ENCODE measurements at regions not wholly inside any gene's neighbourhood (a gene's known extent, or its start where the extent isn't known, plus 50 kb on each side); places are given as distances from the start of the nearest gene placed in this dataset.

DNA sequence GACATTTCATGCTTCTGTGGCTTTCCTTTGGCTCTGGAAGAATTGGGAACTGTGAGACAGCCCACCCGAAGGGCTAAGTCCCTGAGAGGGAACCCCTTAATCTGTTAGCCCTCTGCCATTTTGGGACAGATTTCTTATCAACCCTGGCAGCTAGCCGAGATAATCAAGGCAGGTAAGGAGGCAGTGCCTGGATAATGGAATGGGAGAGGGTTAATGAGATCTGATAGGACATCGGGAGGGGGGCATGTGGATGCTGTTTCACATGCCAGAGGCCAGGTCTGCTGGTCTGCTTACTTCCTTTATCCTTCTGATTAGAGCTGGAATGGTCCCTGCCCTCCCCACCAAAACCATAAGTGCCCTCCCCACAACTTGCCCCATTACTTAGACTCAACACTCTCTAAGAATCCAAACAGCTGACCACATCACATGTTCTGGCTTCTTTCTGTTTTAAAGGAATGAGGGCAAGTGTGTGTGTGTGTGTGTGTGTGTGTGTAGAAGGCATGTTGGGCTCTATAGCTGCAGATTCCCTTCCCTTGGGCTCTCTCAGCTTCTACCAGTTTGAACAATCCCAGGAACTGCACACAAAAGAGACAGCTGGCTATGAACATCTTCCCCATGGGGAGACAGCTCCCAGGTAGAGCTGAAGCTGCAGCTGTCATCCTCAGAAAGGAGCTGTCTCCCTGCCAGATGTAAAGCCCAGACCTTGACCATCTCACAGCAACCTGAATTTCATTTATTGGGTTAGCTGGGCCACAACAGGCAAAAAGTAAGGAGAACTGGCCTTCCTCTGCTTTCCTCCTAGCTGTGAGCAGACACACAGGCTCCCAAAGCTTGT lies 221.3 kb downstream of the PIK3R1 start:
- no peak for DNase-seq (ENCODE audit: low read depth)
- H3K27me3 ChIP-seq (ENCODE audit: control insufficient read depth, insufficient read depth, low read length) = no peaks in the 10 kb centered on the region
- ChIA-PET CTCF (interaction anchor here (1.1 to 2.1 kb wide), 4 partner anchors 10 to 151 kb away, joined by 3 to 7 read pairs (median 4); no protein-coding TSS in a partner anchor), POLR2A (no interaction called here)
- no peaks in the 10 kb centered on the region for H3K36me3 ChIP-seq (ENCODE audit: control insufficient read depth, insufficient read depth, low read length)
- TF ChIP-seq, protein P1, sequence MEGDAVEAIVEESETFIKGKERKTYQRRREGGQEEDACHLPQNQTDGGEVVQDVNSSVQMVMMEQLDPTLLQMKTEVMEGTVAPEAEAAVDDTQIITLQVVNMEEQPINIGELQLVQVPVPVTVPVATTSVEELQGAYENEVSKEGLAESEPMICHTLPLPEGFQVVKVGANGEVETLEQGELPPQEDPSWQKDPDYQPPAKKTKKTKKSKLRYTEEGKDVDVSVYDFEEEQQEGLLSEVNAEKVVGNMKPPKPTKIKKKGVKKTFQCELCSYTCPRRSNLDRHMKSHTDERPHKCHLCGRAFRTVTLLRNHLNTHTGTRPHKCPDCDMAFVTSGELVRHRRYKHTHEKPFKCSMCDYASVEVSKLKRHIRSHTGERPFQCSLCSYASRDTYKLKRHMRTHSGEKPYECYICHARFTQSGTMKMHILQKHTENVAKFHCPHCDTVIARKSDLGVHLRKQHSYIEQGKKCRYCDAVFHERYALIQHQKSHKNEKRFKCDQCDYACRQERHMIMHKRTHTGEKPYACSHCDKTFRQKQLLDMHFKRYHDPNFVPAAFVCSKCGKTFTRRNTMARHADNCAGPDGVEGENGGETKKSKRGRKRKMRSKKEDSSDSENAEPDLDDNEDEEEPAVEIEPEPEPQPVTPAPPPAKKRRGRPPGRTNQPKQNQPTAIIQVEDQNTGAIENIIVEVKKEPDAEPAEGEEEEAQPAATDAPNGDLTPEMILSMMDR (IDR thresholded peaks at IDR 0.05; ENCODE audit: insufficient read depth, low read depth, low read length) = no peak
- no peak overlapping the region for H3K4me3 ChIP-seq (ENCODE audit: low read depth, low read length)

DNA sequence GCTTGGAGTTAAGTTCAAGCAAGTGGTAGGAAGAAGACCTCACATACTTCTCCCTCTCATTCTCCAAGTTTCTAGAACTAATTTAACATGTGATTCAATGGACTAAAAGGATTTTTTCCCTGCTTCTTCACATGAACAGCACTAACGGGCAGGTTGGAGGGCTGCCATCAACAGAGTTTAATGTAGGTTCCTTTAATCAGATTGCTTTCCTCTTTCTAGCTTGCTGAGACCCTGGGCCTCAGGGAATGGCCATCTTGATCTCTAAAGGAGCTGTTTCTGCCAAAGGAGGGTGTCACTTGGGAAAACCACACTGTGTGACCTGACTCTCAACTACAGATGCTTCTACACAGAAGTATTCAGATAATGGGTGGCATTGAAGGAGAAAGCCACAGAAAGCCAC lies 223.3 kb downstream of the PIK3R1 start:
- no peak overlapping the region for H3K4me3 ChIP-seq (ENCODE audit: low read depth, low read length)
- no peak for DNase-seq (ENCODE audit: low read depth)

DNA sequence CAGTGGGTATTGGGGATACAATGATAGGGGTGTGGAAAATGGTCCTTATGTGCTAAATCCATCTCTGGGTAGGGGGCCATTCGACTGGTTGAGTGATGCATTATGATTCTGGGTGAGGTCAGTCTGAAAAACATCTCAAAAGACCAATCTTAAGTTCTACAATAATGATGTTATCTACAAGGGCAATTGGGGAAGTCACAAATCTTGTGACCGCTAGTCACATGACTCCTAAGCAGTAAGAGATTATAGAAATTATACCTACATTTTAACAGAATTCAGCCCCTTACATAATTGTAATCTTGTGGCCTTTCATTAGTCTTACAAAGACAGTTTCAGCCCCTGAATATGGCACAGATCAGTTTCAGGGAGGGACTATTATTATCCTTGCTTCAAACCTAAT lies 224.7 kb downstream of the PIK3R1 start:
- POLR2A ChIA-PET = interaction anchor here (0.6 kb wide), 1 partner anchor 602 kb away, joined by 3 read pairs; no protein-coding TSS in a partner anchor
- Histone ChIP-seq H3K4me3 (ENCODE audit: low read depth, low read length) (no peak overlapping the region), H3K36me3 (ENCODE audit: control insufficient read depth, insufficient read depth, low read length) (no peaks in the 10 kb centered on the region), H3K27me3 (ENCODE audit: control insufficient read depth, insufficient read depth, low read length) (no peaks in the 10 kb centered on the region)
- TF ChIP-seq, protein P1 (IDR thresholded peaks at IDR 0.05; ENCODE audit: insufficient read depth, low read depth, low read length) = no peak
- DNase-seq (ENCODE audit: low read depth) = no peak
- CTCF ChIA-PET = interaction anchor here (2.0 kb wide), 1 partner anchor 15 kb away, joined by 6 read pairs; no protein-coding TSS in a partner anchor

More for the DNA sequence above, 223.3 kb downstream of the PIK3R1 start:
- ChIA-PET CTCF (interaction anchor here (0.6 to 0.9 kb wide), 2 partner anchors 15 to 71 kb away, joined by 3 to 4 read pairs; no protein-coding TSS in a partner anchor), POLR2A (no interaction called here)
- H3K36me3 ChIP-seq (ENCODE audit: control insufficient read depth, insufficient read depth, low read length) = no peaks in the 10 kb centered on the region
- no peaks in the 10 kb centered on the region for H3K27me3 ChIP-seq (ENCODE audit: control insufficient read depth, insufficient read depth, low read length)
- TF ChIP-seq, protein P1 (IDR thresholded peaks at IDR 0.05; ENCODE audit: insufficient read depth, low read depth, low read length) = no peak

DNA sequence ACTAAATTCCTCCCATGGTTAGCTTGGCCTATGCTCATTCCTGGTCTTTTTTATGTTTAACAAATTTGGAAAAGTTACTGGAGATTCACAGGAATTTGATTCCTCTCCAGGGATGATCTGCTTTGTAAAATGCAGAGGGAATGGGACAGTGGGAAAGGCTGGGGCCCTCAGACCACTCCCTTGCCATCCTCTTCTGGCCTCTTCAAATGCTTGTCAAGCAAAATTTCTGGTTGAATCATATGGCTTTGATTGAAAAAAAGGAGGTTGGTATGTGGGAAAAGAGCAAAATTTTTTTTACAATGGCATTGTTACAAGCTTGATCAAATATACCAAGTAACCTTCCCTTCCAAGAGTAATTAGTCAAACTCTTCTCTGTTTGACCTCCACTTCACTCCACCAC lies 225.1 kb downstream of the PIK3R1 start:
- POLR2A ChIA-PET = interaction anchor here (0.6 kb wide), 1 partner anchor 602 kb away, joined by 3 read pairs; no protein-coding TSS in a partner anchor
- DNase-seq (ENCODE audit: low read depth) = no peak
- CTCF ChIA-PET = interaction anchor here (0.8 to 2.0 kb wide), 2 partner anchors 14 to 154 kb away, joined by 3 to 6 read pairs; no protein-coding TSS in a partner anchor
- Histone ChIP-seq H3K36me3 (ENCODE audit: control insufficient read depth, insufficient read depth, low read length) (no peaks in the 10 kb centered on the region), H3K27me3 (ENCODE audit: control insufficient read depth, insufficient read depth, low read length) (no peaks in the 10 kb centered on the region), H3K4me3 (ENCODE audit: low read depth, low read length) (no peak overlapping the region)
- TF ChIP-seq, protein P1 (IDR thresholded peaks at IDR 0.05; ENCODE audit: insufficient read depth, low read depth, low read length) = no peak

DNA sequence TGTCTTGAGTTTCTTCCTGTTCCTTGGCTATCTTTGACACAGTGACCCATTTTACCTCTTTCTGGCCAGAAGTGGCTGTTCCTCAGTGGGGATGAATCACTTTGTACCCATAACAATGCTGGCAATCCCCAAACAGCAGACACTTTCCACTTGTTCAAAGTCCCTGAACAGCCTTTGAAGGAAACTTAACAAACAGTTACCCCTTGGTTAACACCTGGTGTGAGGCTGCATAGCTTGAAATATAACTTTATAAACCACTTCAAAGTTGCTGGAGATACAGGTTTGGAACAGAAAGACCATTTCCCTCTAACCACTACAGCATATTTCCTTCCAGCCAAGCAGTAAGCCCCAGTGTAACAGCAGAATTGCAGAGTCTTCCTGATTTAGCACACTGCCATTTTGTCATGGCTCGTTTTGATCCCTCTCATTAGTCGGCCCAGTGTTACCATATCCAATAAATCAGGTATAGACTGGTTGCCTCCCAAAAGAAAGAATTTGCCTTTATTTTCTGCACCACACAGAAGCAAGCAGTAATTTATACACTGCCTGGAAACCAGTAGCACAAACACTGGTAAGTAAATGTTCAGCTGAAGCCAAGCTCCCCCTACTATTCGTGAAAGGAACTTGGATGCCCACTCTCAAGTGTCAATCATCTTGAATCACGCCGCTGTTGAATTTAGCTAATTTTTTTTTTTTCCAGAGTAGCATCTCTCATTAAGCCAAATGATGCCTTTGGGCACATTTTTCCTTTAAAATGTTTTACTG lies 225.9 kb downstream of the PIK3R1 start:
- CTCF ChIA-PET = interaction anchor here (0.8 to 2.0 kb wide), 3 partner anchors 13 to 155 kb away, joined by 3 to 6 read pairs (median 3); no protein-coding TSS in a partner anchor
- H3K36me3 ChIP-seq (ENCODE audit: control insufficient read depth, insufficient read depth, low read length) = no peaks in the 10 kb centered on the region
- POLR2A ChIA-PET = no interaction called here

More for the DNA sequence above, 225.9 kb downstream of the PIK3R1 start:
- Histone ChIP-seq H3K4me3 (ENCODE audit: low read depth, low read length) (no peak overlapping the region), H3K27me3 (ENCODE audit: control insufficient read depth, insufficient read depth, low read length) (no peaks in the 10 kb centered on the region)
- DNase-seq (ENCODE audit: low read depth) = no peak
- TF ChIP-seq, protein P1 (IDR thresholded peaks at IDR 0.05; ENCODE audit: insufficient read depth, low read depth, low read length) = no peak

Measured in BJ (cell line).